ENCODE measurements at regions not wholly inside any gene's neighbourhood (a gene's known extent, or its start where the extent isn't known, plus 50 kb on each side); places are given as distances from the start of the nearest gene placed in this dataset.
"Not testable (repeated sequence)": the region's sequence is repeated elsewhere in the genome, so short reads cannot be mapped to it uniquely, and the experiment has no call there.

DNA sequence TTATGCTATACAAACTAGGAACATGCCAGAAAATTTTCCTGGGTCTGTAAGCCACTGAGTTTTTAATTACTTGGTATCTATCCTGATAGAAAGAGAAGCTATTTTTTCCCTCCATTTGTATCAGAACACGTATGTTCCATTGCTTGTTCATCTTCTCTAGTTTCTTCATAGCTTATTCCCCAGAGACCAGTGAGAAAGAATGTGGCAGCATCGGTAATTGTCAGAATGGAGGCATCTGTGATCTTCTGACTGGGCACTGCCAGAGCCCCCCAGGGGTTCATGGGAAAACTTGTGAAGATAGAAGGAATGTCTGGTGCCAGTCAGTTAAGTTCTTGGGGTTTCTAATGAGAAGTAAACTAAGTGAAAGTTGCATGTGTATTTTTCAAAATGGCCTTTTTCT, 720.2 kb upstream of the GOLIM4 start:
- no peak for ATAC-seq
- DNase-seq, result no peak
- intact Hi-C loops (cut with DNase I, micrococcal nuclease), result no loop called here

DNA sequence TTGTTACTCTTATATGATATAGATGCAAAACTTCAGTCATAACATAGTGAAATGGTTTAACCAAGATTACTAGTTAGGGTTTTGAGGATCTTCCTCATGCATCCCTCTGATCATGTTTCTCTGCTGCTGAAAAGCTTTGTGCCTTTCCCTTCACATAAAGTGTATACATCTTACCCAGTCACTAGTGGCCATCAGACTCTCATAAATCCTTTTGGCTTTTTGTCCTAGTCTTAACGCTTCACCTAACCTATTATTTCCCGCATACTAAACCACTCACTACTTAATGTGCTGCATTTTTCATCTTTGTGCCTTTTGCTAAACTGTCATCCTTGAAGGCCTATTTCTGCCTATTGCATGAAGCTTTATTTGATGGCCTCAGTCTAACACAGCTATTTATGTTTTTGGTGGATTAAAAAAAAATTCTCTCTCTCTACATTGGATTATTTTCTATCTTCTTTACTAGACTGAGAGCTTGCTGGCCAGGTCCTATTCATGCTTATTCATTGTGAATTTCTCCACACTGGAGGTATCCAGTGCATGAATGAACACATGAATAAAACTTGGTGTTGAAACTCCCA, 717.6 kb upstream of the GOLIM4 start:
- intact Hi-C loops (cut with DNase I, micrococcal nuclease), result no loop called here
- DNase-seq, result no peak
- ATAC-seq, result no peak

DNA sequence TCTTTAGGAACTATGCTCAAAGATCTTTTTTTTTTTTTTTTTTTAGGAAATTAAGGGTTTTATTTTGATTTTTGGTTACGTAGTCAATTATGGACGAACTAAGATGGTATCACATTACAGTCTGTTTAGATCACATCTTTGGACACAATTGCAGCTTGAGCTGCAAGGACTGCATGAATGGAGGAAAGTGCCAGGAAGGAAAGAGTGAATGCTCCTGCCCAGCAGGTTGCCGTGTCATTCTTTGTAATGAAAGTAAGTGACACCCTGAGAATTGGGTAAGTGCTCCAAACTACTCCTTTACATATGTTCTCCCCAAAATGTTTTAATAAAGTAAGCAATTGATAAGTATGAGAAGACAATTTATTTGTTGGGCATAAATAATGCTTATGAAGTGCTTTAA, 716.5 kb upstream of the GOLIM4 start:
- ATAC-seq, result no peak
- intact Hi-C loops (cut with DNase I, micrococcal nuclease), result no loop called here
- no peak for DNase-seq

DNA sequence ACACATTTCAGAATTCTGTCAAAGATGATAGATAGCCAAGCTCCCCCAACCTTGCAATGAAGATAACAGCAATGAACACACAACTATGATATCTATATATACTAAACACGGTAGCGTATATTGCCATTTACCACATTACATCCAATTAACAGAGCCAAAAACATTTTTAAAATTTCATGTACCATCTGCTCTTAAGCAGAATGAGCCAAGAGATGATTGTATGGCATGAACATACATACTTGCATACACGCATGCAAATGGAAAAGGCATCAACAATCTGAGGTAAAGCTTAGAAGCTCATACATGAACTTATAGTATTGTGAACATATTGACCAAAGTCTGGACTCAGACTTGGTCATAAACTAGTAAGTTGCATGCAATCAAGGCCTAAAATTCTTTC, 712.9 kb upstream of the GOLIM4 start:
- no peak for ATAC-seq
- no peak for DNase-seq

DNA sequence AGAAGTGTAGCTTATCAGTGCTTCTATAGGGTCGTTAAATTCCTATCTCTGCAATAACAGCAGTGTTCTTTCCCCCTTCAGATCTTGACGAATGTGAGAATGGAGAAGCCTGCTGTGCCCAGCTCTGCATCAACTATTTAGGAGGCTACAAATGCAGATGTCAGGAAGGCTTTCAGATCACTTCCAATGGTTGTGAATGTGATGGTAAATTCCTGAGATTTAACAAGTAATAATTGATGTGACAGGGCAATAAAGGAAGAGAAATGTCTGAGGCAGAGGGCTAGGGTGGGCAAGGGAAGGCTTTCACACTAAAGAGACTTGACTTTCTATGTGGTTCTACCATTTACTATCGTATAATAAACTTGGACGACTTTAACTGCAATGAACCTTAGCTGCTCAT, 711.7 kb upstream of the GOLIM4 start:
- intact Hi-C loops (cut with DNase I, micrococcal nuclease), result no loop called here
- DNase-seq (no peak), ATAC-seq (no peak)

More for the DNA sequence above, 712.9 kb upstream of the GOLIM4 start:
- intact Hi-C loops (cut with DNase I, micrococcal nuclease), result no loop called here

DNA sequence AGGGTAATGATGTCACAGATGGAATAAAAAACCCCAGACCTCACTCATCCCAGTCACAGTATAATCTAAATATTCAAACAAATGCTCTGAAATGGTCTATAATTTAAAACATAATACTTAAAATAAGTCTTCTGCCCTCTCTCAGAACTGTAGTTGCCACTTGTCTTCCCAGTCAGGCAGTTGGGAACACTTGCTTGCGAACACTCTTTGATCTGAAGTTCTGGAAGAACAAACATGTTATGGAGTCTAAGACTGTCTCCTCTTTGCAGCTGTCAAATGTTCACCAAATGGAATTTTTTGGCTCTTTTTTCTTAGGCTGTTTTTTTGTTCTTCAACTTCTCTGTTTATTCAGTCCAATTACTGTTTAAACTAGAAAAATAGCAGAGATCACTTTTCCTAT, 711.1 kb upstream of the GOLIM4 start:
- ATAC-seq (no peak), DNase-seq (no peak)
- intact Hi-C loops (cut with DNase I, micrococcal nuclease), result no loop called here

DNA sequence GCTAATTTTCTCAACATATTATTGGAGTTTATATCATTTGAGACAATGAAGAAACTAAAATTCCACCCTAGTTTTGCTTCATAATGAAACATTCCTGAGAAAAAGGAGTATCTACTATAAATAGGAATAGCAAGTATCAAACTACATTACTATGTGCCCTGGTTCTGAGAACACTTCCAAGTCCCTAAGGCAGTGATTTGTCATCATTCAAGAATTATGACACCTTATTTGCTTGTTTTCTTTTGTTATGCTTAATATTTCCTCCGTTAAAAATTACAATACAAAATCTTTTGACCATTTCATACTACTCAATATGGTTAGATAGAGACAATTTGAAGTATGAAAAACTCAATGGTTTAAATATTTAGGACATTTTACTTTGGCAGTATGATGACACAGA, 707.8 kb upstream of the GOLIM4 start:
- ATAC-seq (no peak), DNase-seq (no peak)
- intact Hi-C loops (cut with DNase I, micrococcal nuclease), result no loop called here

DNA sequence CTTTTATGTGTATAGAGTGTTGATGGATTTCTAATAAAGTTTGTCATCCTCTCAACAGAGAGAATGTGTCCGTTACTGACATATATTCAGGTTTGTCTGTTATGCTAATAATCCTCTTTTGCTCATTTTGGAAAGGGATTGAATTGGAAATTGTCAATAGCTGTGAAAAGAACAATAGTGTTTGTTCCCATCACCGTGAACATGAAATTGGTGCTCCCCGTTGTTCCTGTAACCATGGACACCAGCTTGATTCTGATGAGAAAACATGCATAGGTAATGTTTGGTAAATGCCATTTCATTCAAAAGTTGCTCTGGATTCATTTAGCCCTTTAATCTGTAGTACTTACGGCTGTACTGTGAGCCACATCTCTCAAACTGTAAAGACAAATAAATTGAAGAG, 707.0 kb upstream of the GOLIM4 start:
- DNase-seq, result no peak
- no peak for ATAC-seq
- intact Hi-C loops (cut with DNase I, micrococcal nuclease), result no loop called here

DNA sequence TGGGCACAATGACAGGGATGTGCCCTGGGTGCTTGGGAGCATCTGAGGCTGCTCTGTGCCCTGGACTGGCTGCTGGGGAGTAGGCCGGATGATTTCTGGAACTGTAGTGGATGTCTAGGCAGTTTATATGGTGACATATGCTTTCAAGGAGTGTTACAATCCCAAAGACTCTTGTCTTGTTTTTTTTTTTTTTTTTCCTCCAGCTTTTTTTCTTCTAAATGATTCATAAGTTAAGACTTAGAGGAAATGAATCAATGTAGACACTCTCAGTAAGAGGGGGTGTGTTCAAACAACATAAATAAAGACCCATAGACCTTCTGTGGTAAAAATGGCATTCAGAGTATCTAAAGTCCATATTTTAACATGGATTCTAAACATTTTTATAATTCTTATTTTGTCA, 706.1 kb upstream of the GOLIM4 start:
- intact Hi-C loops (cut with DNase I, micrococcal nuclease), result no loop called here
- ATAC-seq, result no peak
- DNase-seq, result no peak

DNA sequence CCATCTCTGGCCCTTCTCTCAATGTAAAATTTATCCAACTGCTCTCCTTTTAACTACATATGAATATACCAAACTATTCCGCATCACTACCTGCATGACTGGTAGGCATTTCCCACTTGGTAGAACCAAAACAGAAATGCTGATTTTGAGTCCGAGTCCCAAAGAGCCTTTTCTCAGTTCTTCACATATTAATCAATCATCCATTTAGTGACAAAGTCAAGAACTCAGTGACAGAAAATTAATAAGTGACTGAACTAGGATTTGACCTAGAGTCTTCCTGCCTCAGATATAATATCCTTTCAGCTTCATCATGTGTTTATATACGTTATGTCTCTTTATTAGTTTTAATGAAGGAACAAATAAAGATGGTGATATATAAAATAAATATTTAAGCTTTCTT, 700.6 kb upstream of the GOLIM4 start:
- intact Hi-C loops (cut with DNase I, micrococcal nuclease), result no loop called here
- ATAC-seq (no peak), DNase-seq (no peak)

DNA sequence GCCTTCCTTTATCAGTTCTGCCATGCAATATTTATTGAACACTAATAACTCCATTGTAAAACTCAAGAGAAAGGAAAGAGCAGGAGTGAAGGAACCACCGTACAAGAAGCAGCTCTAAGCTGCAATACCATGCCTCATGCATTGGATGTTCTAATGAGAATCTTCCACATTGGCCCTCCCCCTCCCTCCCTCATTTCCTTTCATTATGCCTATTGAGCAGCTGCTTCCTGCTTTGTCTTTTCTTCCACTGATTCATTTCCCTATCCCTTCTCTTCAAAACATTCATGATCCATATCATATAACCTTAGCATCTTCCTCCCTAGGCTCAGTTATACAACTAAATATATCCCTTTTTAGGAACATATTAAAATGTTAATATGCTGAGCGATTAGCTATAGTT, 698.7 kb upstream of the GOLIM4 start:
- DNase-seq, result no peak
- intact Hi-C loops (cut with DNase I, micrococcal nuclease), result no loop called here
- no peak for ATAC-seq

DNA sequence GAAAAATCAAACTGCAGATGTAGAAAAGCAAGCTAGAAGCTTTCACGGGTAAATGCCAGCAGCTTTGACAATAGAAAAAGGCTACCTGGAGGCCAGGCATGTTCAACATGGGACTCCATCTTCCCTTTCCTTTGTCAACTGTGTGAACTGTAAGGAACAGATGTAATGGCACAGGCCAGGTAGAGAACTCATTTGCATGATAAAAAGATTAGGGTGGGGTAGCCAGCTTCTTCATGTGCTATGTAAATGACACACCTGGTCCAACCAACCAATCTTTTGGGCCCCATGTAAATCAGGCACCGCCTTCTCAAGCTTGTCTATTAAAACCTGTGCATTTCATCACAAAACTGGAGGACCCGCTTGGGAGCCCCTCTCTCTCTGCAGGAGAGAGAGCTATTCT, 686.5 kb upstream of the GOLIM4 start:
- intact Hi-C loops (cut with DNase I, micrococcal nuclease), result no loop called here
- DNase-seq (no peak), ATAC-seq (no peak)

DNA sequence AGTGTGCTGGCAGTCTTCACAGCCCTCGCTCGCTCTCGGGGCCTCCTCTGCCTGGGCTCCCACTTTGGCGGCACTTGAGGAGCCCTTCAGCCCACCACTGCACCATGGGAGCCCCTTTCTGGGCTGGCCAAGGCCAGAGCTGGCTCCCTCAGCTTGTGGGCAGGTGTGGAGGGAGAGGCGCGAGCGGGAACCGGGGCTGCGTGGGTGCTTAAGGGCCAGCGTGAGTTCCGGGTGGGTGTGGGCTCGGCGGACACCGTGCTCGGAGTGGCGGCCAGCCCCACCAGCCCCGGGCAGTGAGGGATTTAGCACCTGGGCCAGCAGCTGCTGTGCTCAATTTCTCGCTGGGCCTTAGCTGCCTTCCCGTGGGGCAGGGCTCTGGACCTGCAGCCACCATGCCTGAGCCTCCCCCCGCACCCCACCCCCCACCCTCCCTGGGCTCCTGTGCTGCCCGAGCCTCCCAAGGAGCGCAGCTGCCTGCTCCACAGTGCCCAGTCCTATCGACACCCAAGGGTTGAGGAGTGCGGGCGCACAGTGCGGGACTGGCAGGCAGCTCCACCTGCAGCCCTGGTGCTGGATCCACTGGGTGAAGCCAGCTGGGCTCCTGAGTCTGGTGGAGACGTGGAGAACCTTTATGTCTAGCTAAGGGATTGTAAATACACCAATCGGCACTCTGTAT, 684.4 kb upstream of the GOLIM4 start:
- intact Hi-C loops (cut with DNase I, micrococcal nuclease); DNase-seq; ATAC-seq: not testable (repeated sequence)

DNA sequence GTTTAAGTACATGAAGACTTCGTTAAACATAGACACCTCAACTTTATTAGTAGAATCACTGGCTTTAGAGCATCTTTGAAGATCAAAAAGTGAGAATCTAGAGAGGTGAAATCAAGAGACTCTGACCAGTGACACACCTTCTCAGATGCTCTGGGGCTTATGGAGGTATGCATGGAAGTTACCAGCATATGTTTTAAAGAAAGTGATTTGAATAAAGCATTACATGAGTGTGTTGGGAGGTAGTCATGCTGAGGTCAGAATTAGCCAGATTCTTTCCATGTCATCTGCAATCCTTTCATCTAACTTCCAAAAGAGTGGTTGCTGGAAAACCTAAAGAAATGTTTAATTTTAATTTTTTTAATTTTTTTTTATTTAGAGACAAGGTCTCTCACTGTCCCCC, 658.0 kb upstream of the GOLIM4 start:
- ATAC-seq, result no peak

DNA sequence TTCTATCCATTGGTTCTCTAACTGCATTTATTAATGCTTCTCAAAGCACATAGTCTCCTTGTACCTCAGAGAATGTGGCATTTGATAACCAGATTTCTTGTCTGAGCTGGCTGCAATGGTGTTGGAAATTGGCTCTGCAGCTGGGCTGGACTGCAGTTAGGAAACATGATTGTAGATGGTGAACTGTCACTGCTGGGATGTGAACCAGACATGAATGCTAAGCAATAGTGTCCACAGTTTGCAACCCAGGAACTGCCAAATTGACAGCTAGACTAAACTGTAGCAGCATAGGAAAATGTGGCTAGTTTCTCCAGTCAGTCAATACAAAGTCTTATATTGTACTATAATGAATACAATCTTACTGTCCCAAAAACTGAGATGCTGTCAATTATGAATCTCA, 656.6 kb upstream of the GOLIM4 start:
- DNase-seq (no peak), ATAC-seq (no peak)
- intact Hi-C loops (cut with DNase I, micrococcal nuclease), result no loop called here

More for the DNA sequence above, 658.0 kb upstream of the GOLIM4 start:
- intact Hi-C loops (cut with DNase I, micrococcal nuclease), result no loop called here
- no peak for DNase-seq

DNA sequence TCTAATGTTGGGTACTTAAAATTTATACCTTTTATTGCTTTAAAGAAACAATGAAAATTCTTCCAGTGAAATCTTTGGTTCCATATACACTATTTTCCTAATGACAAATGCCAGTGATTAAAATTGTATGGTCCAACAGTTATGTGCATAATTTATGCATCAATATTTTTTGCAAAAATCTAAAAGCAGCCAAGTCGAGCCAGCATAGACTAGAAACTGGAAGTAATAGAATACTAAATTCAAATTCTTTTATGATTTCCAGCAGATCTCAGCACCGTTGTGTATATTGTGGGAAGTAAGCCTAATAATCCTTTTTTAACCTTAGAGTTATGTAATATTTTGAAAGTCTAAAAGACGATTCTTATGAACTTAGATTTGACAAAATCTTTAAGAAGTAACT, 652.0 kb upstream of the GOLIM4 start:
- ATAC-seq, result no peak
- intact Hi-C loops (cut with DNase I, micrococcal nuclease), result no loop called here
- no peak for DNase-seq

DNA sequence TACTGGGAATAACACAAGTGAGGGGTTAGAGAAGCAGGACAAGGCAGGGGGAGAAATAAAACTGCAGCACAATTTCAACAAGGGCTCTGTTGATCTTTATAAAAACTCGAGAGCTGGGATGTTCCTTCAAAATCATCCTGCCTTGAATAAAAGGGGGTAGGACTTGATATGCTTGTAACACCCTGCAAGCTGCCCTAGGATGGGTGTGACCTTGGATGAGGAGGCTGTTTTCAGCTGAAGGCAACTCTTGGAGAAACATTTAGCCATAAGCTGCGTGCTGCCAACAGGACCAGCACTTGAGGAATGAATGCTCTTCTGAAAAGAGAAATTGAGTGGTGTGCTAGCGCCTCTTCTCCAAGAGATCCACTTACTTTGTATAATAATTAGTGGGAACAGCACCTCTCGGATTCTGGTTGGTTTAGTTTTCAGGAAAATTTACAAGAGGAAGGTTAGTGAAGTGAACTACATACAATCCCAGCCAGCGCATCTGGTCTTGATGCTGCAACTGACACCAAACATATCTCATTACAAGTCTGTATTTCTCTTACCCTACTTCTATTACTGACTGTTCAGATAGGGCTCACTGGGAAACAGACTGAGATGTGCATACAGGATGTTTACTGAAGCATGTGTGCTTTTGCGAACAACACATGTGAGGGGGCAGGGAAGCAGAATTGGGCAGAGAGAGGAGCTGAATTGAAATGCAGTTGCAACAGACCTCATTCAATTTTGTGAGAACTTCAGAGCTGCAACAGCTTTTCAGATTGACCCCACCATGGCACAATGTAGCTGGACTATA, 643.0 kb upstream of the GOLIM4 start:
- ATAC-seq (no peak), DNase-seq (no peak)
- intact Hi-C loops (cut with DNase I, micrococcal nuclease), result no loop called here

DNA sequence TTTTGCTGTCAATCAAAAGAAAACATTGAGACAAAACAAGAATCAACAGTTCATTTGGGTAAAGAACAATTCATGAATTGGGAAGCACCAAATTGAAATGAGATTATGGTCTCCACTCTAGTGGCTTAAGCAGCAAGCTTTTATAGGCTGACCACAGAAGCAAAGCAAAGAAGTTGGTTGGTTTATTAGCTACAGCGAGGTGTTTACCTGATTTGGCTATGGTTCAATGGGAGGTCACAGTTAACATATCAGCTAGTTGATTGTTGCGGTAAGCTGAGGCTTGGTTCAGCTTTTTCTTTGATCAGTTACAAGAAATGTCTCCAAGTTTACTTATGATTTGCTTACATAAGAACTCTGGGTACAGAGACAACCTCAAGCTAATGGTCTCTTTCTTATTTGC, 640.5 kb upstream of the GOLIM4 start:
- no peak for DNase-seq
- no peak for ATAC-seq
- intact Hi-C loops (cut with DNase I, micrococcal nuclease), result no loop called here

DNA sequence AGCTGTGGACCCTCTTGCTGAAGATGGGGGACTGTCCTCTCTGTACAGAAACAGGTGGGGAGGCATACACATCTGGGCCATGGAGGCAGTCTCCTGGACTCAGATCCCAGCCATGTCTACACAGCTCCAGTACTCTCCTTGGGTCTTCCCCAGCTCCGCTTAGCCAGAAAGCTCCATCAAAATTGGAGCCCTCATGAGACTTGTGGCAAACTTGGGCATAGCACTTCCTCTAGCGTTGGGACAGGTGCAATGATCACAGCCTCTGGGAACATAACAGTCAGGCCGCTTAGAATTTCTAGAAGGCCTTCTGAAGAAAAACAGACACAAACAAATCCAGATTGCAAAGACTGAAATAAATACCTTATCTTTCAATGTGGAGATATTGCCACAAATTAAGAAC, 634.3 kb upstream of the GOLIM4 start:
- DNase-seq, result no peak
- intact Hi-C loops (cut with DNase I, micrococcal nuclease), result no loop called here
- no peak for ATAC-seq

DNA sequence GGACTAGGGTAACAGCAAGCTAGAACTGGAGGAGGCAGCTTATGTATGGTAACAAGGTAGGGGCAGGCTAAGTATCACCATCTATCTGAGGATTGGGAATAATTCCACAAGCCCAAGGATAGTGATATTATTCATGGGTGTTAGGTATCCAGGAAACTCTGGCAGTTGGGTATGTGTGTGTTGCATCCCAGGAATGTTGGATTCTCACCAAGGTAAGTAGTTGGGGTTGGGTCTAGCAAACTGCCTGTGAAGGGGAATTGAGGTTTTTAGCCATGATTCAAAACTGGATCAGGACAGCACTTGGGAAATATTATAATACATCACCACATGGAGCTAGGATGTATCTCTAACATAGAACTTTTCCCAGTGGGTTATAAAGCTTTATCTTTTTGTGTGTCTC, 626.4 kb upstream of the GOLIM4 start:
- ATAC-seq, result no peak
- DNase-seq, result no peak
- intact Hi-C loops (cut with DNase I, micrococcal nuclease), result no loop called here
